GM10248 (cell line): ENCODE measurements at regions not wholly inside any gene's neighbourhood (a gene's known extent, or its start where the extent isn't known, plus 50 kb on each side); places are given as distances from the start of the nearest gene placed in this dataset.
"Not testable (repeated sequence)": the region's sequence is repeated elsewhere in the genome, so short reads cannot be mapped to it uniquely, and the experiment has no call there.

ENCODE experiments used
- CTCF ChIA-PET: fragments of 300-600 bp; sonication (Branson Sonifier 250); formaldehyde crosslinking; extraction: SDS; loops from one replicate; lab custom pipeline; 2021; ENCODE audit warnings: antibody characterized with exemption; lab: Yijun Ruan, JAX
- POLR2A ChIA-PET: fragments of 350-650 bp; sonication (Branson Sonifier 250); formaldehyde crosslinking; extraction: SDS; loops from one replicate; lab custom pipeline; 2020; ENCODE audit warnings: antibody characterized with exemption; lab: Yijun Ruan, JAX
- DNase-seq: peaks from one replicate; pipeline ENCODE4 v3.0.0; 2012; ENCODE audit errors: extremely low spot score
- CTCF ChIP-seq: IDR thresholded peaks from 2 replicates; pipeline ENCODE4 v1.5.1; 2012; ENCODE audit warnings: mild to moderate bottlenecking, low read depth; ENCODE audit errors: extremely low read depth, missing control alignments, control extremely low read depth

- CTCF ChIA-PET, result interaction anchor here (1.1 kb wide), 1 partner anchor 9 kb away, joined by 3 read pairs; no protein-coding TSS in a partner anchor
Observed at GRCh38 chr11:71774603-71775222, 58.3 kb upstream of the DEFB108B start.

GRCh38 chr11:71780116-71780515, 52.9 kb upstream of the DEFB108B start:
- DNase-seq, POLR2A ChIA-PET: not testable (repeated sequence)
- CTCF ChIA-PET, result interaction anchor here (2.3 kb wide), 1 partner anchor 20 kb away, joined by 4 read pairs; no protein-coding TSS in a partner anchor

More at GRCh38 chr11:71774603-71775222, 58.3 kb upstream of the DEFB108B start:
- POLR2A ChIA-PET, result interaction anchor here (0.6 kb wide), 1 partner anchor 461 kb away, joined by 5 read pairs; no protein-coding TSS in a partner anchor
- DNase-seq, result no peak
- TF ChIP-seq CTCF, result no peak

- CTCF ChIA-PET, result interaction anchor here (2.3 kb wide), 1 partner anchor 20 kb away, joined by 4 read pairs; no protein-coding TSS in a partner anchor
- POLR2A ChIA-PET, DNase-seq: not testable (repeated sequence)
Observed at GRCh38 chr11:71780771-71781170, 52.2 kb upstream of the DEFB108B start.

GRCh38 chr11:71781491-71781890, 51.5 kb upstream of the DEFB108B start:
- CTCF ChIA-PET, POLR2A ChIA-PET, DNase-seq: not testable (repeated sequence)

GRCh38 chr11:71782229-71782861, 50.7 kb upstream of the DEFB108B start:
- CTCF ChIA-PET, DNase-seq, POLR2A ChIA-PET: not testable (repeated sequence)

GRCh38 chr11:71783191-71783590, 49.8 kb upstream of the DEFB108B start:
- CTCF ChIA-PET, result interaction anchor here (1.4 kb wide), 1 partner anchor 8 kb away, joined by 3 read pairs; no protein-coding TSS in a partner anchor
- POLR2A ChIA-PET, DNase-seq: not testable (repeated sequence)
